H9 (cell line): ENCODE measurements at regions not wholly inside any gene's neighbourhood (a gene's known extent, or its start where the extent isn't known, plus 50 kb on each side); places are given as distances from the start of the nearest gene placed in this dataset.

Experiments
- DNase-seq: peaks from one replicate; pipeline ENCODE4 v3.0.0-alpha.2; 2017
- H2AFZ ChIP-seq: one replicate; pipeline ENCODE4 v1.6.1; 2013; ENCODE audit warnings: mild to moderate bottlenecking, low read length, control low read depth, moderate library complexity
- H2AK5ac ChIP-seq: 2 replicates; pipeline ENCODE4 v1.6.1; 2013; ENCODE audit warnings: low read length, control low read depth, mixed read lengths; ENCODE audit not compliant: insufficient read length
- H2BK120ac ChIP-seq: one replicate; pipeline ENCODE4 v1.6.1; 2013; ENCODE audit warnings: low read depth, mild to moderate bottlenecking, low read length, control low read depth, inconsistent platforms; ENCODE audit not compliant: poor library complexity, severe bottlenecking
- H2BK12ac ChIP-seq: 2 replicates; pipeline ENCODE4 v1.6.1; 2013; ENCODE audit warnings: low read length, control low read depth, mixed read lengths, low read depth; ENCODE audit not compliant: insufficient read length
- H2BK15ac ChIP-seq: 2 replicates; pipeline ENCODE4 v1.6.1; 2013; ENCODE audit warnings: low read depth, low read length, control low read depth
- H2BK20ac ChIP-seq: one replicate; pipeline ENCODE4 v1.6.1; 2013; ENCODE audit warnings: low read depth, mild to moderate bottlenecking, low read length, control low read depth, inconsistent platforms; ENCODE audit not compliant: poor library complexity, severe bottlenecking
- H2BK5ac ChIP-seq: 2 replicates; pipeline ENCODE4 v1.6.1; 2013; ENCODE audit warnings: low read length, control low read depth, mixed read lengths; ENCODE audit not compliant: insufficient read length
- H3K14ac ChIP-seq: 2 replicates; pipeline ENCODE4 v1.6.1; 2013; ENCODE audit warnings: low read length, control low read depth; ENCODE audit not compliant: insufficient read depth
- H3K18ac ChIP-seq: 2 replicates; pipeline ENCODE4 v1.6.1; 2013; ENCODE audit warnings: low read depth, mild to moderate bottlenecking, mixed read lengths, low read length, control low read depth; ENCODE audit not compliant: insufficient read length
- H3K23ac ChIP-seq: 2 replicates; pipeline ENCODE4 v1.6.1; 2013; ENCODE audit warnings: low read length, control low read depth, mixed read lengths, low read depth; ENCODE audit not compliant: insufficient read length
- H3K23me2 ChIP-seq: 2 replicates; pipeline ENCODE4 v1.6.1; 2013; ENCODE audit warnings: low read depth, mild to moderate bottlenecking, mixed read lengths, low read length, control low read depth; ENCODE audit not compliant: insufficient read length, poor library complexity, severe bottlenecking
- H3K27ac ChIP-seq: 2 replicates; pipeline ENCODE4 v1.5.1; 2013; ENCODE audit warnings: low read length, control low read depth, mixed read lengths, low read depth; ENCODE audit not compliant: insufficient read length
- H3K27me3 ChIP-seq: 2 replicates; pipeline ENCODE4 v1.6.1; 2013; ENCODE audit warnings: low read length, control low read depth, inconsistent platforms; ENCODE audit not compliant: insufficient read depth
- H3K4ac ChIP-seq: 2 replicates; pipeline ENCODE4 v1.6.1; 2013; ENCODE audit warnings: low read depth, mild to moderate bottlenecking, control low read depth, inconsistent platforms, low read length, moderate library complexity
- H3K4me1 ChIP-seq: 2 replicates; pipeline ENCODE4 v1.6.1; 2013; ENCODE audit warnings: low read length, control low read depth, inconsistent platforms; ENCODE audit not compliant: insufficient read depth
- H3K4me2 ChIP-seq: 2 replicates; pipeline ENCODE4 v1.6.1; 2013; ENCODE audit warnings: low read length, control low read depth, mixed read lengths; ENCODE audit not compliant: insufficient read length, insufficient read depth
- H3K56ac ChIP-seq: 2 replicates; pipeline ENCODE4 v1.6.1; 2013; ENCODE audit warnings: low read depth, mild to moderate bottlenecking, mixed read lengths, low read length, control low read depth; ENCODE audit not compliant: insufficient read length
- H3K79me1 ChIP-seq: 2 replicates; pipeline ENCODE4 v1.6.1; 2013; ENCODE audit warnings: low read depth, mild to moderate bottlenecking, moderate library complexity, low read length, control low read depth, inconsistent platforms; ENCODE audit not compliant: insufficient read depth, poor library complexity, severe bottlenecking
- H3K79me2 ChIP-seq: 2 replicates; pipeline ENCODE4 v1.6.1; 2013; ENCODE audit warnings: low read length, control low read depth, inconsistent platforms; ENCODE audit not compliant: insufficient read depth
- H3K9ac ChIP-seq: 2 replicates; pipeline ENCODE4 v1.6.1; 2013; ENCODE audit warnings: low read length, control low read depth, mixed read lengths; ENCODE audit not compliant: insufficient read length; ENCODE audit errors: extremely low read depth
- H3K9me3 ChIP-seq: one replicate; pipeline ENCODE4 v1.6.1; 2013; ENCODE audit warnings: low read depth, low read length, inconsistent platforms; ENCODE audit not compliant: control insufficient read depth
- H3T11ph ChIP-seq: one replicate; pipeline ENCODE4 v1.6.1; 2013; ENCODE audit warnings: mild to moderate bottlenecking, low read length, control low read depth, inconsistent platforms
- H4K20me1 ChIP-seq: one replicate; pipeline ENCODE4 v1.6.1; 2013; ENCODE audit not compliant: control insufficient read depth, insufficient read length, insufficient read depth
- H4K5ac ChIP-seq: 2 replicates; pipeline ENCODE4 v1.6.1; 2013; ENCODE audit warnings: low read depth, mild to moderate bottlenecking, mixed read lengths, low read length, control low read depth; ENCODE audit not compliant: insufficient read length
- H4K8ac ChIP-seq: replicated peaks from 2 replicates; pipeline ENCODE4 v1.6.1; 2013; ENCODE audit warnings: low read length, control low read depth, mixed read lengths, low read depth; ENCODE audit not compliant: insufficient read length
- H4K91ac ChIP-seq: 2 replicates; pipeline ENCODE4 v1.6.1; 2013; ENCODE audit warnings: low read depth, mild to moderate bottlenecking, moderate library complexity, mixed read lengths, low read length, control low read depth; ENCODE audit not compliant: insufficient read length
- H3K27ac Mint-ChIP-seq, 3 experiments: 2 replicates in 2 of 3; 3 replicates in 1 of 3; pipeline ENCODE4 v1.8.0; 2020 to 2021; ENCODE audit warnings: mixed read lengths in 3 of 3, mild to moderate bottlenecking in 1 of 3, moderate library complexity in 1 of 3
- H3K27me3 Mint-ChIP-seq: 2 replicates; pipeline ENCODE4 v1.8.0; 2021; ENCODE audit warnings: low read depth, mild to moderate bottlenecking, moderate library complexity, mixed read lengths
- H3K36me3 Mint-ChIP-seq, 3 experiments: 2 replicates in 2 of 3; 3 replicates in 1 of 3; pipeline ENCODE4 v1.8.0; 2020 to 2021; ENCODE audit warnings: low read depth in 3 of 3, mixed read lengths in 3 of 3; ENCODE audit not compliant: insufficient read depth in 1 of 3
- H3K4me1 Mint-ChIP-seq, 2 experiments: 2 replicates each; pipeline ENCODE4 v1.8.0; 2020; ENCODE audit warnings: mixed read lengths in 2 of 2
- H3K4me3 Mint-ChIP-seq, 2 experiments: 2 replicates in 1 of 2; 3 replicates in 1 of 2; pipeline ENCODE4 v1.8.0; 2020 to 2021; ENCODE audit warnings: mild to moderate bottlenecking in 2 of 2, mixed read lengths in 2 of 2, moderate library complexity in 1 of 2
- H3K9me3 Mint-ChIP-seq, 2 experiments: 2 replicates in 1 of 2; 3 replicates in 1 of 2; pipeline ENCODE4 v1.8.0; 2020; ENCODE audit warnings: mild to moderate bottlenecking in 2 of 2, mixed read lengths in 2 of 2, moderate library complexity in 1 of 2
- WGBS: extraction: QIAGEN DNeasy Blood & Tissue Kit; methylation state at CpG from one replicate; pipeline ENCODE4 v1.1.7; 2013; ENCODE audit warnings: missing lambda C conversion rate, low lambda C conversion rate, mixed read lengths; ENCODE audit not compliant: insufficient read length; ENCODE audit errors: extremely low coverage; 5-methylcytosine and 5-hydroxymethylcytosine counted together
- TF ChIP-seq, protein P1 (sequence below): fragments of 200-600 bp; sonication (generic); conservative IDR thresholded peaks from 3 replicates; pipeline ENCODE4 v1.8.0; 2021; ENCODE audit warnings: antibody characterized with exemption, mild to moderate bottlenecking

DNA sequence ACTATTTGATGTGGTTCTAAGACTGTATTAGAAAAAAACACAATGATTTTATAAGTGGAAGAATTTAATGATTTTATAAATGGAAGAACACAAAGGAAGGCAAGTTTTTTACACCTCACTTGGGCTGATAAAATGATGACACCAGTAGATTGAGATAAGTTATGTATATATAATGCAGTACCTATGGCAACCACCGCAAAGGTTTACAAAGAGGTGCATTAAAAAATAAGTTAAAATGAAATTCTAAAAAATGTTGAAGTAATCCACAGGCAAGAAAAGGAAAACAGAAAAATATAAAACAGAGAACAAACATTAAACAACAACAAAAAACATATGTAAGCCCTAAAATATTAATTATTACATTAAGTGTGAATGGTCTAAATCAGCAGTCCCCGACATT is 490.9 kb upstream of the AADAT start:
- Mint-ChIP-seq H3K27me3 (no peaks in the 10 kb centered on the region), H3K4me1 (peaks cover 7 to 10% of the 10 kb centered on the region in 2 experiments), H3K9me3 (no peaks in the 10 kb centered on the region), H3K36me3 (no peaks in the 10 kb centered on the region; a peak in 1 of 7 replicates), H3K4me3 (no peak overlapping the region), H3K27ac (no peak overlapping the region)
- Histone ChIP-seq H2BK20ac (no peak overlapping the region), H3K27me3 (no peaks in the 10 kb centered on the region), H2BK12ac (no peak overlapping the region), H4K20me1 (no peaks in the 10 kb centered on the region), H3K56ac (no peak overlapping the region), H3K4me1 (no peaks in the 10 kb centered on the region; the same call in 1 of the 2 replicates), H3K79me2 (no peaks in the 10 kb centered on the region), H3K9ac (no peak overlapping the region), H3T11ph (no peak overlapping the region), H2AFZ (no peak overlapping the region), H3K4me2 (no peak overlapping the region), H4K8ac (no peak overlapping the region), H2AK5ac (no peak overlapping the region), H3K79me1 (no peaks in the 10 kb centered on the region), H3K23me2 (no peaks in the 10 kb centered on the region), H3K9me3 (no peaks in the 10 kb centered on the region), H3K23ac (no peak overlapping the region), H3K4ac (no peak overlapping the region), H2BK5ac (no peak overlapping the region), H2BK120ac (no peak overlapping the region), H3K14ac (no peak overlapping the region), H4K5ac (no peak overlapping the region), H2BK15ac (no peak overlapping the region), H4K91ac (no peak overlapping the region), H3K18ac (no peak overlapping the region), H3K27ac (no peak overlapping the region)
- DNase-seq, result no peak
- TF ChIP-seq, protein P1, sequence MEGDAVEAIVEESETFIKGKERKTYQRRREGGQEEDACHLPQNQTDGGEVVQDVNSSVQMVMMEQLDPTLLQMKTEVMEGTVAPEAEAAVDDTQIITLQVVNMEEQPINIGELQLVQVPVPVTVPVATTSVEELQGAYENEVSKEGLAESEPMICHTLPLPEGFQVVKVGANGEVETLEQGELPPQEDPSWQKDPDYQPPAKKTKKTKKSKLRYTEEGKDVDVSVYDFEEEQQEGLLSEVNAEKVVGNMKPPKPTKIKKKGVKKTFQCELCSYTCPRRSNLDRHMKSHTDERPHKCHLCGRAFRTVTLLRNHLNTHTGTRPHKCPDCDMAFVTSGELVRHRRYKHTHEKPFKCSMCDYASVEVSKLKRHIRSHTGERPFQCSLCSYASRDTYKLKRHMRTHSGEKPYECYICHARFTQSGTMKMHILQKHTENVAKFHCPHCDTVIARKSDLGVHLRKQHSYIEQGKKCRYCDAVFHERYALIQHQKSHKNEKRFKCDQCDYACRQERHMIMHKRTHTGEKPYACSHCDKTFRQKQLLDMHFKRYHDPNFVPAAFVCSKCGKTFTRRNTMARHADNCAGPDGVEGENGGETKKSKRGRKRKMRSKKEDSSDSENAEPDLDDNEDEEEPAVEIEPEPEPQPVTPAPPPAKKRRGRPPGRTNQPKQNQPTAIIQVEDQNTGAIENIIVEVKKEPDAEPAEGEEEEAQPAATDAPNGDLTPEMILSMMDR, result peak; percentile 41
- WGBS, result no CpG with 5 or more reads among the region's 2 CpGs
